Sigmoid colon (tissue), 4 donors: ENCODE measurements at regions not wholly inside any gene's neighbourhood (a gene's known extent, or its start where the extent isn't known, plus 50 kb on each side); places are given as distances from the start of the nearest gene placed in this dataset.

ENCODE experiments used
- EP300 ChIP-seq, 4 donors: sonication (generic); formaldehyde crosslinking; IDR thresholded peaks; one replicate each; pipeline ENCODE4 v1.6.1; 2017; ENCODE audit warnings: antibody characterized with exemption in 4 of 4
- TF ChIP-seq, protein P1 (sequence below), 4 experiments: fragments of 450-650 bp in 3 of 4; fragments of 200-600 bp in 1 of 4; IDR thresholded peaks; one replicate each; pipeline ENCODE4 v1.5.1; 2016 to 2019; ENCODE audit warnings: antibody characterized with exemption in 4 of 4, mild to moderate bottlenecking in 3 of 4, moderate library complexity in 2 of 4

DNA sequence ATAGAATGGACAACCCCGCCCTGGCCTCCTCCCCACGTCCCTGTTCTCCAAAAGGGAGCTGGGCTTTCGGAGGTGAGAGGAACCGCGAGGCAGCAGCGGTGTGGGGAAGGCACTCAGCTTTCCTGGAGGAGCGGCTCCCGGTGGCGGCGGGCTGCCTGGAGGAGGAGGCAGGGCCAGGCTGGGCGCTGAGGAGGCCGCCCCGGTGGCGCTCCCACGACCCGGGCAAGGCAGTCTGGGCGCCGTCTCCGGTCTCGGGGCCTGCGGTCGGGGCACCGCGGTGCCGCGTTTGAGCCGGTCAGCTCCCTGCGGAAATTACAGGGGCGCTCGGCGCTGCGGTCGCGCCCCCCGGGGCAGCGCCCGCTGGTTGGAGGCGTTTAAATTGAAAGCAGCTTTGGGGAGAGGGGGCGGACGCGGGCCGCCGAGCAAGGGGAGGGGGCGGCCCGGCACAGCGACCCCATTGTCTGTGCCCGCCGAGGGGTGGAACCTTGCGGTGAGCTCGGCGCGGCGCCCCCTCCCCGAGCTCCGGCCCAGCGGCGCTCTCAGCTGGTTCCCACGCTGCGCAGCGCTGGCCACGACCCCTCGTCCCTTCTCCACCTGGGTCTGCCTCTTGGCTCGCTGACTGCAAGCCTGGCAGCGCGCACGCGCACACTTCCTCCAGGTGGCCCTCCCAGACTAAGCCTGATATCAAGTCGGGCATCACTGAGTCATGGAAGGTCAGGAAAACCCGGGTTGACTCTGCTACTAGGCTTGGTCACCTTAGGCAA is 58.7 kb upstream of the DLX4 start:
- TF ChIP-seq, protein P1, sequence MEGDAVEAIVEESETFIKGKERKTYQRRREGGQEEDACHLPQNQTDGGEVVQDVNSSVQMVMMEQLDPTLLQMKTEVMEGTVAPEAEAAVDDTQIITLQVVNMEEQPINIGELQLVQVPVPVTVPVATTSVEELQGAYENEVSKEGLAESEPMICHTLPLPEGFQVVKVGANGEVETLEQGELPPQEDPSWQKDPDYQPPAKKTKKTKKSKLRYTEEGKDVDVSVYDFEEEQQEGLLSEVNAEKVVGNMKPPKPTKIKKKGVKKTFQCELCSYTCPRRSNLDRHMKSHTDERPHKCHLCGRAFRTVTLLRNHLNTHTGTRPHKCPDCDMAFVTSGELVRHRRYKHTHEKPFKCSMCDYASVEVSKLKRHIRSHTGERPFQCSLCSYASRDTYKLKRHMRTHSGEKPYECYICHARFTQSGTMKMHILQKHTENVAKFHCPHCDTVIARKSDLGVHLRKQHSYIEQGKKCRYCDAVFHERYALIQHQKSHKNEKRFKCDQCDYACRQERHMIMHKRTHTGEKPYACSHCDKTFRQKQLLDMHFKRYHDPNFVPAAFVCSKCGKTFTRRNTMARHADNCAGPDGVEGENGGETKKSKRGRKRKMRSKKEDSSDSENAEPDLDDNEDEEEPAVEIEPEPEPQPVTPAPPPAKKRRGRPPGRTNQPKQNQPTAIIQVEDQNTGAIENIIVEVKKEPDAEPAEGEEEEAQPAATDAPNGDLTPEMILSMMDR (IDR thresholded peaks at IDR 0.05), result no peak
- TF ChIP-seq EP300 (IDR thresholded peaks at IDR 0.05), result no peak
